ENCODE measurements at regions not wholly inside any gene's neighbourhood (a gene's known extent, or its start where the extent isn't known, plus 50 kb on each side); places are given as distances from the start of the nearest gene placed in this dataset.
"Not testable (repeated sequence)": the region's sequence is repeated elsewhere in the genome, so short reads cannot be mapped to it uniquely, and the experiment has no call there.

DNA sequence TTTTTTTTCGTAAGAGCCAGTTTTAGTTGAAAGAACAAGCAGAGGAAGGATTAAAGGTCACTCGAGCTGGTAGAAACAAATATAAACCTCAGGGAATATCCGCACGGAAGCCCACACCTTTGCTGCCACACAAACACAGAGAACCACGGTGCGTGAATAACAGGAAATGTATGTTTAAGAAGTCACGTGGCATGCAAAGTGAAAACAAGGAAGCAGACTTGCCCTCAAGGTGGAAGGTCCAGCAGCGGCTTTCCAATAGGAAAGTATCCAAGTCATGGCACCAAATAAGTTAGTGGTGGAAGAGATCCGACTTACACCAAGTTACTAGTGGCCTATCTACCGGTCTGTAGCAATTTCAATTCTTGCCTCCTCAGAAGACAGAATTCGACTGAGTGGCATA is 215.5 kb downstream of the HHIP start:
- DNase-seq (ENCODE audit: low spot score), result no peak
- ChIA-PET CTCF (no interaction called here), POLR2A (ENCODE audit: low non-redundant PET) (no interaction called here)
- H3K27ac ChIP-seq, result no peak overlapping the region
- TF ChIP-seq, protein P1, sequence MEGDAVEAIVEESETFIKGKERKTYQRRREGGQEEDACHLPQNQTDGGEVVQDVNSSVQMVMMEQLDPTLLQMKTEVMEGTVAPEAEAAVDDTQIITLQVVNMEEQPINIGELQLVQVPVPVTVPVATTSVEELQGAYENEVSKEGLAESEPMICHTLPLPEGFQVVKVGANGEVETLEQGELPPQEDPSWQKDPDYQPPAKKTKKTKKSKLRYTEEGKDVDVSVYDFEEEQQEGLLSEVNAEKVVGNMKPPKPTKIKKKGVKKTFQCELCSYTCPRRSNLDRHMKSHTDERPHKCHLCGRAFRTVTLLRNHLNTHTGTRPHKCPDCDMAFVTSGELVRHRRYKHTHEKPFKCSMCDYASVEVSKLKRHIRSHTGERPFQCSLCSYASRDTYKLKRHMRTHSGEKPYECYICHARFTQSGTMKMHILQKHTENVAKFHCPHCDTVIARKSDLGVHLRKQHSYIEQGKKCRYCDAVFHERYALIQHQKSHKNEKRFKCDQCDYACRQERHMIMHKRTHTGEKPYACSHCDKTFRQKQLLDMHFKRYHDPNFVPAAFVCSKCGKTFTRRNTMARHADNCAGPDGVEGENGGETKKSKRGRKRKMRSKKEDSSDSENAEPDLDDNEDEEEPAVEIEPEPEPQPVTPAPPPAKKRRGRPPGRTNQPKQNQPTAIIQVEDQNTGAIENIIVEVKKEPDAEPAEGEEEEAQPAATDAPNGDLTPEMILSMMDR (conservative IDR thresholded peaks at IDR 0.05; ENCODE audit: low read depth), result no peak

DNA sequence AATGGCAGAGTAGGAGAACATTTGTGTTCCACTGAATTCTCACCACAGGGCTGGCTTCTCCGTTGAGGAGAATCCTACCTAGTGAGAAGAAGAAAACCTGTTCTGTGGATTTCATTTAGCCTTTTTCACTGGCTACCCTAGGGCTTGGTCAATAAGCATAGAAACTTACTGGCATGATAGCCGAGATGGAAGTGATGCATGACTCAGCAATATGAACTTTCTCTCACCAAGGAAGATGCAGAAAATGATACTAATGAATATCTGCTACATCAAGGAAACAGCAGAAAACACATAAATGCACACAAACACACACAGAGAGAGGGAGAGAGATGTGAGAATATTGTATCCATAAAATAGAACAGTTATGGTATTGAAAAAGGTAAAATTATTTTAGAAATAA is 216.3 kb downstream of the HHIP start:
- TF ChIP-seq, protein P1 (conservative IDR thresholded peaks at IDR 0.05; ENCODE audit: low read depth), result no peak
- POLR2A ChIA-PET (ENCODE audit: low non-redundant PET), result no interaction called here
- no peak overlapping the region for H3K27ac ChIP-seq
- DNase-seq (ENCODE audit: low spot score), result no peak
- CTCF ChIA-PET, result no interaction called here

DNA sequence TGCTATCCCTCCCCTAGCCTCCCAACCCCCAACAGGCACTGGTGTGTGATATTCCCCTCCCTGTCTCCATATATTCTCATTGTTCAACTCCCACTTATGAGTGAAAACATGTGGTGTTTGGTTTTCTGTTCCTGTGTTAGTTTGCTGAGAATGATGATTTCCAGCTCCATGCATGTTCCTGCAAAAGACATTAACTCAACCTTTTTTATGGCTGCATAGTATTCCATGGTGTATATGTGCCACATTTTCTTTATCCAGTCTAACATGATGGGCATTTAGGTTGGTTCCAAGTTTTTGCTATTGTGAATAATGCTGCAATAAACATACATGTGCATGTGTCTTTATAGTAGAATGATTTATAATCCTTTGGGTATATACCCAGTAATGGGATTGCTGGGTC is 218.9 kb downstream of the HHIP start:
- CTCF ChIA-PET; H3K27ac ChIP-seq; POLR2A ChIA-PET (ENCODE audit: low non-redundant PET); DNase-seq (ENCODE audit: low spot score): not testable (repeated sequence)

DNA sequence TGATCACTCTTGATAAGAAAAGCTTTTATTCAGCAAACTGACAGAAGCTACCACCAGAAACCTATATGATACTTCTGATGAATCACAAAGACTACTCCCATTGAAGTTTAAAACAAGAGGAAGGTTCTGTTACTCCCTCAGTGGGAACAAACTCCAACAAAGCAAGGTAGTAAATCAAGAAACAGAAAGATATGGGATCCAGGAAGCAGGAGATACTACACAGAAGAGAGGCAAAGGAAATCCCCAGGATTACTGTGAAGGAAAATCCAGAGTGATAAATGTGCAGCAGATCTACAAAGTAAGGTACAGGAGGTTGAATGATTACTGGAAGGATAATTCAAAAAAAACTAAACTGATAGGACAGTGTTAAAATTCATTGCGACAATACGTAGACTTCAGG is 222.4 kb downstream of the HHIP start:
- TF ChIP-seq, protein P1 (conservative IDR thresholded peaks at IDR 0.05; ENCODE audit: low read depth), result no peak
- CTCF ChIA-PET, result no interaction called here
- no peak for DNase-seq (ENCODE audit: low spot score)
- H3K27ac ChIP-seq, result no peak overlapping the region
- POLR2A ChIA-PET (ENCODE audit: low non-redundant PET), result no interaction called here

DNA sequence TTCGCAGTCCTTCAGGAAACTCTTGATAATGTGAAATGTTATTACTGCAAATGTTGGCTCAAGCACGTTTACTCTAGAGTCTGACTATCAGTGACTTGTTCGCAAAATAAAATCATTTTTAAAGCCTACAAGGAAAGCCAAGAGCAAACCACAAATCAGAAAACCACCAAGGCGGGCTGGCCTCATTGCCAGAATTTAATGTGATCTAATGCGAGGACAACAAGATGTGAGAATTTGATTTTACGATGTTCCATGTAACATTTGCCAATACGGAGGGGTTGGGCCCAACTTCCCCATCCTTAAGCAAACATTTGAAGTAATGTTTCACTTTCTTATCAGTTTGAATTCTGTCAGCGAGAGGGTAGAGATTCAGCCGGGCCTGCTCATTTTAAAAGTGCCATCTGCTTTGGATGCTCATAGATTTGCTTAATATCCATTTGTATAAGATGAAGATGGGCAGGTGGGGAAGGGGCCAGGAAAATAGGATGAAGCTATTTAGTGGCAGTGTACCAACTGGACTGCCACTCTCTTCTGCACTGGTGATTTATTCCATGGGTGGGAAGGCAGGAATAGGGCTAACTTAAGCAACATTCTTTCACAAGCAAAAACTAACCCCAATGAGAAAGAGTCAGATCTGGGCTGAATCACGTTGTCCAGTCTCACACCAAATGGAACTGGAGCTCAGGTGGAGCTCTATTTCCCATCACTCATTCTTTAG is 225.3 kb downstream of the ANAPC10 start:
- TF ChIP-seq, protein P1 (conservative IDR thresholded peaks at IDR 0.05; ENCODE audit: low read depth), result no peak
- H3K27ac ChIP-seq, result no peak overlapping the region
- CTCF ChIA-PET, result no interaction called here
- POLR2A ChIA-PET (ENCODE audit: low non-redundant PET), result no interaction called here
- DNase-seq (ENCODE audit: low spot score), result no peak

DNA sequence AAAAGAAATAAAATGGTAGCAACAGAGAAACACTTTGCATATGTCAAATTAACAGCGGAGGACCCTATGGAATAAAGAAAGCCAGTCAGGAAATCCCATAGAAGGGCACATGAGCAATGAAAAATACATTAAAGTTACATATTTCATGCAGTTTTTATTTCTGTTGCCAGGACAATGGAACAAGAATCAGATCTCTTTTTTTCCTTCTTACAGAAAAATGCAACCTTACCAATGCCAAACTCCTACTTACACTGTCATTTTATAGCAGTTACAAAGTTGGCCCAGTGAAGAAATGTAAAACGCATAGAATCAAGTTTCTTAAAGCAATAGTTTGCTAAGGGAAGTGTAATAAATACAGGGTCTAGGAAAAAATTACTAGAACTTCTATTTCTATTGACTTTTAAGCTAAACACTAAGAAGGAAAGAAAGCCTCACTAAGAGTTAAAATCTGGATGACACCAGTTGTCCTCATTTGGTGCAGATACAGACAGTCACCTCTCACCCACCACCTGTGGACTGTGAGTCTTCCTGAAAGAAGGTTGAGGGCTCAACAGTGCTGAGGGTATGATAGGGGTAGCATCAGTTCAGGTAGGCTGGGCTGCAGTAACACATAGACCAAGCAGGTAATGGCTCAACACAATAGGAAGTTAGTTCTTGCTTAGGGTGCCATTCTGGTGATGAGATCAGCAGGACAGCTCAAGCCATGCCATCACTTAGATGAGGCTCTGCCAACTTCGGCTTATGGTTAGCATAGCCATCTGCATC is 224.6 kb downstream of the ANAPC10 start:
- TF ChIP-seq, protein P1 (conservative IDR thresholded peaks at IDR 0.05; ENCODE audit: low read depth), result no peak
- ChIA-PET CTCF (no interaction called here), POLR2A (ENCODE audit: low non-redundant PET) (no interaction called here)
- H3K27ac ChIP-seq, result no peak overlapping the region
- DNase-seq (ENCODE audit: low spot score), result no peak

DNA sequence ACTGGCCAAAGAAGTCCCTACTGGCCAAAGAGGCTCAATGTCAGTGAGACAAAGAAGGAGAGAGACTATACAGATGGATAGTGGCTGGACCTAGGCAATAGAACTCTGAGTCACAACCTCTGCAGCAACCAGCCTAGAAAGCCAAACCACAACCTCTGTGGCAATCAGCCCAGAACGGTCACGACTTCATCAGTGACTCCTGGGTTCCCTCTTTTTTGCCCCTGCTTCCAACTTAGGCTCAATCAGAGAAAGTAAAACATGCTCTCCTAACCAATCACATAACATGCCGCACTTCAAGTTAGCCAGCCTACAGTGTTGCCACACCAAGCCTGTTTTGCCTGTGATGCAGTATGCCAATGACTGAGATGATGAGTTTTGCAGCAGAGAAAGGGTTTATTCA is 203.4 kb downstream of the ANAPC10 start:
- ChIA-PET CTCF (no interaction called here), POLR2A (ENCODE audit: low non-redundant PET) (no interaction called here)
- TF ChIP-seq, protein P1 (conservative IDR thresholded peaks at IDR 0.05; ENCODE audit: low read depth), result no peak
- no peak for DNase-seq (ENCODE audit: low spot score)
- H3K27ac ChIP-seq, result no peak overlapping the region
